A549 (cell line): ENCODE measurements at regions not wholly inside any gene's neighbourhood (a gene's known extent, or its start where the extent isn't known, plus 50 kb on each side); places are given as distances from the start of the nearest gene placed in this dataset.

Experiments
- ATAC-seq, 2 experiments: fragments of 200-7000 bp in 1 of 2; fragments of >200 bp in 1 of 2; cut with Nextera tagmentation in 1 of 2; cut with Tn5 transposase in 1 of 2; 3 replicates each; pipeline versions ENCODE4 v1.8.0 to v1.9.1; 2018 to 2020; ENCODE audit warnings: mild to moderate bottlenecking in 1 of 2, moderate library complexity in 1 of 2
- CTCF ChIA-PET: fragments of 300-600 bp; sonication (Branson Sonifier 250); formaldehyde crosslinking; extraction: SDS; loops from one replicate; lab custom pipeline; 2021; ENCODE audit warnings: antibody characterized with exemption, inconsistent platforms; lab: Yijun Ruan, JAX
- POLR2A ChIA-PET: fragments of 350-600 bp; formaldehyde crosslinking; extraction: SDS; loops from one replicate; lab custom pipeline; 2021; ENCODE audit warnings: antibody characterized with exemption, inconsistent platforms; lab: Yijun Ruan, JAX
- DNase-seq, 2 experiments: peaks; one replicate each; pipeline versions ENCODE4 v3.0.0 to v3.0.0-alpha.2; 2011 to 2016; ENCODE audit warnings: low read depth in 1 of 2, low spot score in 1 of 2
- FAIRE-seq: peaks from 2 replicates; lab custom pipeline; 2011; peaks lifted over from hg19 to GRCh38; lab: Jason Lieb, UNC
- H3K27ac ChIP-seq, 2 experiments: fragments of >200 bp; sonication (Bioruptor Twin); formaldehyde crosslinking; 3 replicates each; pipeline ENCODE4 v1.5.1; 2016 to 2017
- H3K4me1 ChIP-seq: fragments of >200 bp; sonication (Bioruptor Twin); formaldehyde crosslinking; 3 replicates; pipeline ENCODE4 v1.6.1; 2016
- H3K4me2 ChIP-seq: fragments of >200 bp; sonication (Bioruptor Twin); formaldehyde crosslinking; 3 replicates; pipeline ENCODE4 v1.6.1; 2016
- H3K4me3 ChIP-seq: fragments of >200 bp; sonication (Bioruptor Twin); formaldehyde crosslinking; 3 replicates; pipeline ENCODE4 v1.5.1; 2016
- H3K9me3 ChIP-seq: fragments of >200 bp; sonication (Bioruptor Twin); formaldehyde crosslinking; 3 replicates; pipeline ENCODE4 v1.6.1; 2016
- BHLHE40 ChIP-seq: IDR thresholded peaks from 2 replicates; pipeline ENCODE4 v1.6.1; 2012; ENCODE audit warnings: low read depth, low read length, inconsistent platforms
- CBX2 ChIP-seq: fragments of 200-600 bp; sonication (generic); IDR thresholded peaks from 2 replicates; pipeline ENCODE4 v1.6.1; 2016; ENCODE audit warnings: low read depth, mild to moderate bottlenecking, borderline replicate concordance
- CBX8 ChIP-seq: fragments of 200-600 bp; sonication (generic); IDR thresholded peaks from 2 replicates; pipeline ENCODE4 v1.6.1; 2016
- CHD2 ChIP-seq: fragments of 150-350 bp; IDR thresholded peaks from 2 replicates; pipeline ENCODE4 v1.6.1; 2014; ENCODE audit warnings: low read length; ENCODE audit not compliant: partially characterized antibody
- CHD4 ChIP-seq: fragments of 200-600 bp; sonication (generic); IDR thresholded peaks from 2 replicates; pipeline ENCODE4 v1.6.1; 2016; ENCODE audit warnings: antibody characterized with exemption, mild to moderate bottlenecking, borderline replicate concordance
- EP300 ChIP-seq, 2 experiments: fragments of >200 bp; sonication (Bioruptor Twin); formaldehyde crosslinking; IDR thresholded peaks; 2 replicates in 1 of 2; 3 replicates in 1 of 2; pipeline ENCODE4 v1.6.1; 2016 to 2017
- ESRRA ChIP-seq: fragments of 150-350 bp; IDR thresholded peaks from 2 replicates; pipeline ENCODE4 v1.6.1; 2014; ENCODE audit warnings: mild to moderate bottlenecking, low read length, borderline replicate concordance
- FOSB ChIP-seq: fragments of 250-450 bp; sonication (Bioruptor Pico); IDR thresholded peaks from 2 replicates; pipeline ENCODE4 v1.5.0; 2020; ENCODE audit warnings: mild to moderate bottlenecking, moderate library complexity
- FOSL2 ChIP-seq, 2 experiments: fragments of 450-650 bp in 1 of 2; fragments of >200 bp in 1 of 2; sonication (Bioruptor Twin) in 1 of 2; formaldehyde crosslinking; IDR thresholded peaks; 2 replicates each; pipeline versions ENCODE4 v1.5.0 to v1.6.1; 2016 to 2020; ENCODE audit warnings: mild to moderate bottlenecking in 1 of 2, moderate library complexity in 1 of 2
- GATA3 ChIP-seq: IDR thresholded peaks from 2 replicates; pipeline ENCODE4 v1.6.1; 2012; ENCODE audit warnings: borderline replicate concordance
- HDAC2 ChIP-seq: fragments of 200-600 bp; sonication (generic); IDR thresholded peaks from 2 replicates; pipeline ENCODE4 v1.6.1; 2016
- HOXA7 ChIP-seq: fragments of 250-450 bp; sonication (Bioruptor Pico); IDR thresholded peaks from 2 replicates; pipeline ENCODE4 v1.5.0; 2020; ENCODE audit warnings: mild to moderate bottlenecking, moderate library complexity
- JUN ChIP-seq, 2 experiments: fragments of >200 bp; sonication (Bioruptor Twin); formaldehyde crosslinking; IDR thresholded peaks; 2 replicates in 1 of 2; 3 replicates in 1 of 2; pipeline ENCODE4 v1.6.1; 2016 to 2017
- MAFK ChIP-seq: fragments of 450-650 bp; IDR thresholded peaks from 2 replicates; pipeline ENCODE4 v1.6.1; 2014; ENCODE audit not compliant: partially characterized antibody
- MYC ChIP-seq: IDR thresholded peaks from 2 replicates; pipeline ENCODE4 v1.6.1; 2012; ENCODE audit warnings: mild to moderate bottlenecking, inconsistent platforms, low read length, improper control_type of control experiment, borderline replicate concordance
- NFE2L2 ChIP-seq: fragments of 150-350 bp; conservative IDR thresholded peaks from 2 replicates; pipeline ENCODE4 v1.6.1; 2014; ENCODE audit warnings: low read length
- PBX3 ChIP-seq: IDR thresholded peaks from 2 replicates; pipeline ENCODE4 v1.6.1; 2012
- PHF8 ChIP-seq: fragments of 200-600 bp; sonication (generic); IDR thresholded peaks from 2 replicates; pipeline ENCODE4 v1.6.1; 2016; ENCODE audit warnings: low read depth, mild to moderate bottlenecking, antibody characterized with exemption, moderate library complexity, borderline replicate concordance
- POLR2A ChIP-seq: IDR thresholded peaks from 2 replicates; pipeline ENCODE4 v1.6.1; 2012; ENCODE audit warnings: mild to moderate bottlenecking, low read length
- POLR2AphosphoS2 ChIP-seq: conservative IDR thresholded peaks from 2 replicates; pipeline ENCODE4 v1.6.1; 2012; ENCODE audit warnings: low read length, improper control_type of control experiment, inconsistent platforms
- RARB ChIP-seq: fragments of 250-450 bp; sonication (Bioruptor Pico); IDR thresholded peaks from 2 replicates; pipeline ENCODE4 v1.8.0; 2021; ENCODE audit warnings: mild to moderate bottlenecking, moderate library complexity
- RCOR1 ChIP-seq: fragments of 150-350 bp; IDR thresholded peaks from 2 replicates; pipeline ENCODE4 v1.6.1; 2014; ENCODE audit warnings: antibody characterized with exemption, low read length, low read depth
- SMC3 ChIP-seq: fragments of >200 bp; sonication (Bioruptor Twin); formaldehyde crosslinking; IDR thresholded peaks from 3 replicates; pipeline ENCODE4 v1.6.1; 2018; ENCODE audit warnings: inconsistent platforms
- SREBF2 ChIP-seq: fragments of 450-650 bp; IDR thresholded peaks from 2 replicates; pipeline ENCODE4 v1.6.1; 2014; ENCODE audit warnings: mild to moderate bottlenecking, moderate library complexity
- TFCP2L1 ChIP-seq: fragments of 250-450 bp; sonication (Bioruptor Pico); IDR thresholded peaks from 2 replicates; pipeline ENCODE4 v1.5.0; 2021; ENCODE audit warnings: mild to moderate bottlenecking
- TP53 ChIP-seq: fragments of 250-450 bp; sonication (Bioruptor Pico); IDR thresholded peaks from 2 replicates; pipeline ENCODE4 v1.5.0; 2021; ENCODE audit warnings: mild to moderate bottlenecking, moderate library complexity
- WGBS: methylation state at CpG from one replicate; pipeline ENCODE4 v1.1.6; 2017; ENCODE audit errors: missing lambda C conversion rate; 5-methylcytosine and 5-hydroxymethylcytosine counted together
- TF ChIP-seq, protein P1 (sequence below): fragments of >200 bp; sonication (Bioruptor Twin); formaldehyde crosslinking; IDR thresholded peaks from 3 replicates; pipeline ENCODE4 v1.5.1; 2016
- TF ChIP-seq, protein P2 (sequence below): fragments of 450-650 bp; IDR thresholded peaks from 2 replicates; pipeline ENCODE4 v1.6.1; 2014; ENCODE audit warnings: antibody characterized with exemption
- TF ChIP-seq, protein P3 (sequence below): fragments of >200 bp; sonication (Bioruptor Twin); formaldehyde crosslinking; IDR thresholded peaks from 3 replicates; pipeline ENCODE4 v1.6.1; 2016
- TF ChIP-seq, protein P4 (sequence below): fragments of 150-350 bp; IDR thresholded peaks from 2 replicates; pipeline ENCODE4 v1.6.1; 2014; ENCODE audit warnings: low read depth, mild to moderate bottlenecking, low read length

DNA sequence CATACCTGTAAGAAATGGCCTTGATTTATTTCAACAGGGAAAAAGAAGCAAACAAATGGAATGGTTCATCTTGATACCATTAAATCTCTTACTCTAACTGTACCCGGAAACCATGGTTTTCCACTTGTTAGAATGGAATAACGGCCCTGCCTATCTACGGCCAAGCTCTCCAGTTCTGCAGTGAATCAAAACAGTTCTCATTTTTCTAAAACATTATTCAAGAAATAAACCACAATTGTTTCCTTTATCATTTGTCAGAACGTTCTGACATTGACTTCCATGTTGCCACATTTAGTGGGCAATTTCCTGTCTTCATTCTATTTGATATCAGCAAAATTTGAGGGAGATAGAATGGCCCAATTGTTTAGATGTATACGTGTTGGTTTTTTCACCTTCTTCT is 118.8 kb upstream of the CDH19 start:
- ATAC-seq (no peak), DNase-seq (no peak), FAIRE-seq (no peak)
- TF ChIP-seq HDAC2 (no peak), FOSB (CRISPR knock-in tag) (no peak), RARB (CRISPR knock-in tag) (no peak), GATA3 (no peak), HOXA7 (CRISPR knock-in tag) (no peak), CHD4 (no peak), TP53 (no peak), SREBF2 (no peak), CHD2 (no peak), BHLHE40 (no peak), PHF8 (no peak), JUN (IDR thresholded peaks at IDR 0.05) (no peak), MAFK (no peak), POLR2AphosphoS2 (no peak), CBX8 (no peak), RCOR1 (no peak)
- TF ChIP-seq, protein P1, sequence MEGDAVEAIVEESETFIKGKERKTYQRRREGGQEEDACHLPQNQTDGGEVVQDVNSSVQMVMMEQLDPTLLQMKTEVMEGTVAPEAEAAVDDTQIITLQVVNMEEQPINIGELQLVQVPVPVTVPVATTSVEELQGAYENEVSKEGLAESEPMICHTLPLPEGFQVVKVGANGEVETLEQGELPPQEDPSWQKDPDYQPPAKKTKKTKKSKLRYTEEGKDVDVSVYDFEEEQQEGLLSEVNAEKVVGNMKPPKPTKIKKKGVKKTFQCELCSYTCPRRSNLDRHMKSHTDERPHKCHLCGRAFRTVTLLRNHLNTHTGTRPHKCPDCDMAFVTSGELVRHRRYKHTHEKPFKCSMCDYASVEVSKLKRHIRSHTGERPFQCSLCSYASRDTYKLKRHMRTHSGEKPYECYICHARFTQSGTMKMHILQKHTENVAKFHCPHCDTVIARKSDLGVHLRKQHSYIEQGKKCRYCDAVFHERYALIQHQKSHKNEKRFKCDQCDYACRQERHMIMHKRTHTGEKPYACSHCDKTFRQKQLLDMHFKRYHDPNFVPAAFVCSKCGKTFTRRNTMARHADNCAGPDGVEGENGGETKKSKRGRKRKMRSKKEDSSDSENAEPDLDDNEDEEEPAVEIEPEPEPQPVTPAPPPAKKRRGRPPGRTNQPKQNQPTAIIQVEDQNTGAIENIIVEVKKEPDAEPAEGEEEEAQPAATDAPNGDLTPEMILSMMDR = no peak
- TF ChIP-seq, protein P2, sequence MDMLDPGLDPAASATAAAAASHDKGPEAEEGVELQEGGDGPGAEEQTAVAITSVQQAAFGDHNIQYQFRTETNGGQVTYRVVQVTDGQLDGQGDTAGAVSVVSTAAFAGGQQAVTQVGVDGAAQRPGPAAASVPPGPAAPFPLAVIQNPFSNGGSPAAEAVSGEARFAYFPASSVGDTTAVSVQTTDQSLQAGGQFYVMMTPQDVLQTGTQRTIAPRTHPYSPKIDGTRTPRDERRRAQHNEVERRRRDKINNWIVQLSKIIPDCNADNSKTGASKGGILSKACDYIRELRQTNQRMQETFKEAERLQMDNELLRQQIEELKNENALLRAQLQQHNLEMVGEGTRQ = no peak
- TF ChIP-seq, protein P3, sequence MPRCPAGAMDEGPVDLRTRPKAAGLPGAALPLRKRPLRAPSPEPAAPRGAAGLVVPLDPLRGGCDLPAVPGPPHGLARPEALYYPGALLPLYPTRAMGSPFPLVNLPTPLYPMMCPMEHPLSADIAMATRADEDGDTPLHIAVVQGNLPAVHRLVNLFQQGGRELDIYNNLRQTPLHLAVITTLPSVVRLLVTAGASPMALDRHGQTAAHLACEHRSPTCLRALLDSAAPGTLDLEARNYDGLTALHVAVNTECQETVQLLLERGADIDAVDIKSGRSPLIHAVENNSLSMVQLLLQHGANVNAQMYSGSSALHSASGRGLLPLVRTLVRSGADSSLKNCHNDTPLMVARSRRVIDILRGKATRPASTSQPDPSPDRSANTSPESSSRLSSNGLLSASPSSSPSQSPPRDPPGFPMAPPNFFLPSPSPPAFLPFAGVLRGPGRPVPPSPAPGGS = no peak
- 24% methylated on average over 5 of the region's 5 CpGs for WGBS
- H3K4me3 ChIP-seq = no peak overlapping the region
- H3K9me3 ChIP-seq = no peaks in the 10 kb centered on the region
- H3K4me1 ChIP-seq = no peaks in the 10 kb centered on the region
- no peak overlapping the region for H3K4me2 ChIP-seq
- H3K27ac ChIP-seq = no peak overlapping the region
- ChIA-PET CTCF (no interaction called here), POLR2A (no interaction called here)

GRCh38 chr18:66708646-66709045 is 104.8 kb upstream of the CDH19 start:
- no peak overlapping the region for H3K4me3 ChIP-seq
- WGBS = 78% methylated on average over 1 of the region's 1 CpG
- no peak overlapping the region for H3K4me2 ChIP-seq
- CTCF ChIA-PET = no interaction called here
- no peaks in the 10 kb centered on the region for H3K4me1 ChIP-seq
- H3K27ac ChIP-seq = no peak overlapping the region
- FAIRE-seq (no peak), ATAC-seq (no peak), DNase-seq (no peak)
- POLR2A ChIA-PET = no interaction called here
- H3K9me3 ChIP-seq = no peaks in the 10 kb centered on the region
- TF ChIP-seq POLR2A (no peak), SMC3 (no peak), ESRRA (no peak), TFCP2L1 (CRISPR knock-in tag) (no peak), HOXA7 (CRISPR knock-in tag) (no peak), MYC (no peak), BHLHE40 (no peak), CBX2 (no peak), PHF8 (no peak), EP300 (IDR thresholded peaks at IDR 0.05) (no peak), GATA3 (no peak), PBX3 (no peak), FOSL2 (IDR thresholded peaks at IDR 0.05) (no peak), FOSL2 (CRISPR knock-in tag; IDR thresholded peaks at IDR 0.05) (no peak), JUN (IDR thresholded peaks at IDR 0.05) (no peak), NFE2L2 (no peak), SREBF2 (no peak)
- TF ChIP-seq, protein P1 = no peak
- TF ChIP-seq, protein P4, sequence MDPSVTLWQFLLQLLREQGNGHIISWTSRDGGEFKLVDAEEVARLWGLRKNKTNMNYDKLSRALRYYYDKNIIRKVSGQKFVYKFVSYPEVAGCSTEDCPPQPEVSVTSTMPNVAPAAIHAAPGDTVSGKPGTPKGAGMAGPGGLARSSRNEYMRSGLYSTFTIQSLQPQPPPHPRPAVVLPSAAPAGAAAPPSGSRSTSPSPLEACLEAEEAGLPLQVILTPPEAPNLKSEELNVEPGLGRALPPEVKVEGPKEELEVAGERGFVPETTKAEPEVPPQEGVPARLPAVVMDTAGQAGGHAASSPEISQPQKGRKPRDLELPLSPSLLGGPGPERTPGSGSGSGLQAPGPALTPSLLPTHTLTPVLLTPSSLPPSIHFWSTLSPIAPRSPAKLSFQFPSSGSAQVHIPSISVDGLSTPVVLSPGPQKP = no peak
